GM23338 (cell line): ENCODE measurements at regions not wholly inside any gene's neighbourhood (a gene's known extent, or its start where the extent isn't known, plus 50 kb on each side); places are given as distances from the start of the nearest gene placed in this dataset.

Source experiments
- ATAC-seq: fragments of 200-7000 bp; cut with Tn5 transposase; 3 replicates; pipeline ENCODE4 v1.9.1; 2020
- DNase-seq: peaks from one replicate; pipeline ENCODE4 v3.0.0-alpha.2; 2015; ENCODE audit warnings: low spot score
- H2AFZ ChIP-seq: fragments of 200-600 bp; sonication (generic); 2 replicates; pipeline ENCODE4 v1.8.0; 2016; ENCODE audit warnings: antibody characterized with exemption, mild to moderate bottlenecking, moderate library complexity
- H3F3A ChIP-seq: fragments of 200-600 bp; sonication (generic); replicated peaks from 2 replicates; pipeline ENCODE4 v1.8.0; 2017; ENCODE audit warnings: antibody characterized with exemption, mixed run types, low read depth
- H3K27ac ChIP-seq: fragments of 200-600 bp; sonication (generic); 2 replicates; pipeline ENCODE4 v1.6.1; 2016; ENCODE audit warnings: low read depth
- H3K27me3 ChIP-seq: fragments of 200-600 bp; sonication (generic); 2 replicates; pipeline ENCODE4 v1.8.0; 2016; ENCODE audit warnings: mild to moderate bottlenecking, mixed run types, moderate library complexity; ENCODE audit not compliant: insufficient read depth
- H3K36me3 ChIP-seq: fragments of 200-600 bp; sonication (generic); 2 replicates; pipeline ENCODE4 v1.8.0; 2016; ENCODE audit warnings: mild to moderate bottlenecking; ENCODE audit not compliant: insufficient read depth
- H3K4me1 ChIP-seq: fragments of 200-600 bp; sonication (generic); 2 replicates; pipeline ENCODE4 v1.8.0; 2016; ENCODE audit warnings: mild to moderate bottlenecking, moderate library complexity; ENCODE audit not compliant: insufficient read depth
- H3K4me2 ChIP-seq: fragments of 200-600 bp; sonication (generic); 2 replicates; pipeline ENCODE4 v1.7.1; 2017; ENCODE audit warnings: mixed run types
- H3K4me3 ChIP-seq: fragments of 200-600 bp; sonication (generic); 2 replicates; pipeline ENCODE4 v1.6.1; 2016; ENCODE audit warnings: mixed run types
- H3K79me2 ChIP-seq: fragments of 200-600 bp; sonication (generic); replicated peaks from 2 replicates; pipeline ENCODE4 v1.8.0; 2017; ENCODE audit warnings: mild to moderate bottlenecking; ENCODE audit not compliant: insufficient read depth
- H3K9me2 ChIP-seq: fragments of 200-600 bp; sonication (generic); 2 replicates; pipeline ENCODE4 v1.8.0; 2017; ENCODE audit not compliant: insufficient read depth
- H4K20me1 ChIP-seq: fragments of 200-600 bp; sonication (generic); replicated peaks from 2 replicates; pipeline ENCODE4 v1.8.0; 2017; ENCODE audit warnings: mild to moderate bottlenecking; ENCODE audit not compliant: insufficient read depth
- H3K27ac Mint-ChIP-seq: 2 replicates; pipeline ENCODE4 v1.8.0; 2020; ENCODE audit warnings: inconsistent platforms, mild to moderate bottlenecking, moderate library complexity, mixed read lengths
- H3K27me3 Mint-ChIP-seq: 3 replicates; pipeline ENCODE4 v1.8.0; 2022; ENCODE audit warnings: low read depth, mild to moderate bottlenecking, moderate library complexity, mixed read lengths, inconsistent platforms; ENCODE audit not compliant: insufficient read depth, poor library complexity
- H3K36me3 Mint-ChIP-seq: 3 replicates; pipeline ENCODE4 v1.8.0; 2021; ENCODE audit warnings: low read depth, mild to moderate bottlenecking, inconsistent platforms, moderate library complexity, mixed read lengths
- H3K4me1 Mint-ChIP-seq: 3 replicates; pipeline ENCODE4 v1.8.0; 2020; ENCODE audit warnings: mild to moderate bottlenecking, inconsistent platforms, mixed read lengths
- H3K4me3 Mint-ChIP-seq: 3 replicates; pipeline ENCODE4 v1.8.0; 2021; ENCODE audit warnings: moderate library complexity, mild to moderate bottlenecking, inconsistent platforms, mixed read lengths
- H3K9me3 Mint-ChIP-seq: 3 replicates; pipeline ENCODE4 v1.8.0; 2020; ENCODE audit warnings: moderate library complexity, mild to moderate bottlenecking, inconsistent platforms, mixed read lengths
- CREB1 ChIP-seq: fragments of 250-450 bp; sonication (Bioruptor Pico); IDR thresholded peaks from 2 replicates; pipeline ENCODE4 v1.5.0; 2020; ENCODE audit warnings: low read depth, mild to moderate bottlenecking, moderate library complexity
- ETS1 ChIP-seq: IDR thresholded peaks from 2 replicates; pipeline ENCODE4 v1.6.1; 2016; ENCODE audit warnings: antibody characterized with exemption
- EZH2 ChIP-seq: fragments of 200-600 bp; sonication (generic); IDR thresholded peaks from one replicate; pipeline ENCODE4 v1.8.0; 2017; ENCODE audit warnings: antibody characterized with exemption, mild to moderate bottlenecking, low read depth; ENCODE audit not compliant: unreplicated experiment
- EZH2phosphoT487 ChIP-seq: fragments of 200-600 bp; sonication (generic); IDR thresholded peaks from one replicate; pipeline ENCODE4 v1.8.1; 2018; ENCODE audit warnings: antibody characterized with exemption; ENCODE audit not compliant: unreplicated experiment
- JUNB ChIP-seq: IDR thresholded peaks from one replicate; pipeline ENCODE4 v1.6.1; 2016; ENCODE audit warnings: antibody characterized with exemption; ENCODE audit not compliant: unreplicated experiment
- NANOG ChIP-seq: IDR thresholded peaks from 2 replicates; pipeline ENCODE4 v1.6.1; 2016; ENCODE audit warnings: antibody characterized with exemption, borderline replicate concordance
- POLR2AphosphoS5 ChIP-seq: IDR thresholded peaks from 2 replicates; pipeline ENCODE4 v1.6.1; 2016; ENCODE audit warnings: antibody characterized with exemption, low read depth
- REST ChIP-seq: IDR thresholded peaks from one replicate; pipeline ENCODE4 v1.6.1; 2018; ENCODE audit warnings: antibody characterized with exemption; ENCODE audit not compliant: unreplicated experiment
- STAT1 ChIP-seq: IDR thresholded peaks from one replicate; pipeline ENCODE4 v1.6.1; 2016; ENCODE audit warnings: antibody characterized with exemption; ENCODE audit not compliant: unreplicated experiment
- ZNF114 ChIP-seq: fragments of 250-450 bp; sonication (Bioruptor Pico); IDR thresholded peaks from 2 replicates; pipeline ENCODE4 v1.5.0; 2020; ENCODE audit warnings: mild to moderate bottlenecking, moderate library complexity
- ZNF331 ChIP-seq: fragments of 250-450 bp; sonication (Bioruptor Pico); IDR thresholded peaks from 2 replicates; pipeline ENCODE4 v1.5.0; 2020; ENCODE audit warnings: low read depth, mild to moderate bottlenecking, moderate library complexity
- TF ChIP-seq, protein P1 (sequence below), 2 experiments: fragments of 200-600 bp in 1 of 2; sonication (generic) in 1 of 2; conservative IDR thresholded peaks; 2 replicates each; pipeline versions ENCODE4 v1.5.1 to v1.6.1; 2016 to 2017; ENCODE audit warnings: antibody characterized with exemption in 2 of 2, low read depth in 2 of 2, mild to moderate bottlenecking in 2 of 2, moderate library complexity in 1 of 2
- TF ChIP-seq, protein P2 (sequence below): fragments of 250-450 bp; sonication (Bioruptor Pico); IDR thresholded peaks from 2 replicates; pipeline ENCODE4 v1.5.0; 2020; ENCODE audit warnings: mild to moderate bottlenecking, moderate library complexity

GRCh38 chr9:23556459-23556858 lies 269.6 kb downstream of the ELAVL2 start:
- H3K36me3 ChIP-seq, result no peaks in the 10 kb centered on the region; the same call in 1 of the 2 replicates
- H3K27me3 Mint-ChIP-seq, result peaks cover 3% of the 10 kb centered on the region
- H3K79me2 ChIP-seq, result no peaks in the 10 kb centered on the region
- peaks cover 18% of the 10 kb centered on the region for H3K4me1 Mint-ChIP-seq
- no peaks in the 10 kb centered on the region for H4K20me1 ChIP-seq
- peak overlapping the region; percentile 88; the same call in 1 of the 2 replicates for H2AFZ ChIP-seq
- H3F3A ChIP-seq, result no peaks in the 10 kb centered on the region
- no peak overlapping the region for H3K27ac Mint-ChIP-seq
- no peaks in the 10 kb centered on the region for H3K36me3 Mint-ChIP-seq
- no peak overlapping the region for H3K4me3 Mint-ChIP-seq
- H3K9me3 Mint-ChIP-seq, result no peaks in the 10 kb centered on the region
- H3K27ac ChIP-seq, result no peak overlapping the region
- ATAC-seq (no peak; the same call in 2 of the 3 replicates), DNase-seq (no peak)
- no peak overlapping the region for H3K4me3 ChIP-seq
- H3K4me2 ChIP-seq, result no peak overlapping the region
- TF ChIP-seq EZH2phosphoT487, result no peak
- TF ChIP-seq ZNF331, result no peak
- TF ChIP-seq EZH2, result no peak
- no peak for TF ChIP-seq NANOG
- no peak for TF ChIP-seq POLR2AphosphoS5
- no peak for TF ChIP-seq ZNF114 (CRISPR knock-in tag)
- TF ChIP-seq STAT1, result no peak
- TF ChIP-seq ETS1, result no peak
- no peak for TF ChIP-seq JUNB
- no peak for TF ChIP-seq CREB1 (CRISPR knock-in tag)
- TF ChIP-seq, protein P1, sequence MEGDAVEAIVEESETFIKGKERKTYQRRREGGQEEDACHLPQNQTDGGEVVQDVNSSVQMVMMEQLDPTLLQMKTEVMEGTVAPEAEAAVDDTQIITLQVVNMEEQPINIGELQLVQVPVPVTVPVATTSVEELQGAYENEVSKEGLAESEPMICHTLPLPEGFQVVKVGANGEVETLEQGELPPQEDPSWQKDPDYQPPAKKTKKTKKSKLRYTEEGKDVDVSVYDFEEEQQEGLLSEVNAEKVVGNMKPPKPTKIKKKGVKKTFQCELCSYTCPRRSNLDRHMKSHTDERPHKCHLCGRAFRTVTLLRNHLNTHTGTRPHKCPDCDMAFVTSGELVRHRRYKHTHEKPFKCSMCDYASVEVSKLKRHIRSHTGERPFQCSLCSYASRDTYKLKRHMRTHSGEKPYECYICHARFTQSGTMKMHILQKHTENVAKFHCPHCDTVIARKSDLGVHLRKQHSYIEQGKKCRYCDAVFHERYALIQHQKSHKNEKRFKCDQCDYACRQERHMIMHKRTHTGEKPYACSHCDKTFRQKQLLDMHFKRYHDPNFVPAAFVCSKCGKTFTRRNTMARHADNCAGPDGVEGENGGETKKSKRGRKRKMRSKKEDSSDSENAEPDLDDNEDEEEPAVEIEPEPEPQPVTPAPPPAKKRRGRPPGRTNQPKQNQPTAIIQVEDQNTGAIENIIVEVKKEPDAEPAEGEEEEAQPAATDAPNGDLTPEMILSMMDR (conservative IDR thresholded peaks at IDR 0.05; ENCODE audit: low read depth in 2 of 2), result no peak
- TF ChIP-seq, protein P2, sequence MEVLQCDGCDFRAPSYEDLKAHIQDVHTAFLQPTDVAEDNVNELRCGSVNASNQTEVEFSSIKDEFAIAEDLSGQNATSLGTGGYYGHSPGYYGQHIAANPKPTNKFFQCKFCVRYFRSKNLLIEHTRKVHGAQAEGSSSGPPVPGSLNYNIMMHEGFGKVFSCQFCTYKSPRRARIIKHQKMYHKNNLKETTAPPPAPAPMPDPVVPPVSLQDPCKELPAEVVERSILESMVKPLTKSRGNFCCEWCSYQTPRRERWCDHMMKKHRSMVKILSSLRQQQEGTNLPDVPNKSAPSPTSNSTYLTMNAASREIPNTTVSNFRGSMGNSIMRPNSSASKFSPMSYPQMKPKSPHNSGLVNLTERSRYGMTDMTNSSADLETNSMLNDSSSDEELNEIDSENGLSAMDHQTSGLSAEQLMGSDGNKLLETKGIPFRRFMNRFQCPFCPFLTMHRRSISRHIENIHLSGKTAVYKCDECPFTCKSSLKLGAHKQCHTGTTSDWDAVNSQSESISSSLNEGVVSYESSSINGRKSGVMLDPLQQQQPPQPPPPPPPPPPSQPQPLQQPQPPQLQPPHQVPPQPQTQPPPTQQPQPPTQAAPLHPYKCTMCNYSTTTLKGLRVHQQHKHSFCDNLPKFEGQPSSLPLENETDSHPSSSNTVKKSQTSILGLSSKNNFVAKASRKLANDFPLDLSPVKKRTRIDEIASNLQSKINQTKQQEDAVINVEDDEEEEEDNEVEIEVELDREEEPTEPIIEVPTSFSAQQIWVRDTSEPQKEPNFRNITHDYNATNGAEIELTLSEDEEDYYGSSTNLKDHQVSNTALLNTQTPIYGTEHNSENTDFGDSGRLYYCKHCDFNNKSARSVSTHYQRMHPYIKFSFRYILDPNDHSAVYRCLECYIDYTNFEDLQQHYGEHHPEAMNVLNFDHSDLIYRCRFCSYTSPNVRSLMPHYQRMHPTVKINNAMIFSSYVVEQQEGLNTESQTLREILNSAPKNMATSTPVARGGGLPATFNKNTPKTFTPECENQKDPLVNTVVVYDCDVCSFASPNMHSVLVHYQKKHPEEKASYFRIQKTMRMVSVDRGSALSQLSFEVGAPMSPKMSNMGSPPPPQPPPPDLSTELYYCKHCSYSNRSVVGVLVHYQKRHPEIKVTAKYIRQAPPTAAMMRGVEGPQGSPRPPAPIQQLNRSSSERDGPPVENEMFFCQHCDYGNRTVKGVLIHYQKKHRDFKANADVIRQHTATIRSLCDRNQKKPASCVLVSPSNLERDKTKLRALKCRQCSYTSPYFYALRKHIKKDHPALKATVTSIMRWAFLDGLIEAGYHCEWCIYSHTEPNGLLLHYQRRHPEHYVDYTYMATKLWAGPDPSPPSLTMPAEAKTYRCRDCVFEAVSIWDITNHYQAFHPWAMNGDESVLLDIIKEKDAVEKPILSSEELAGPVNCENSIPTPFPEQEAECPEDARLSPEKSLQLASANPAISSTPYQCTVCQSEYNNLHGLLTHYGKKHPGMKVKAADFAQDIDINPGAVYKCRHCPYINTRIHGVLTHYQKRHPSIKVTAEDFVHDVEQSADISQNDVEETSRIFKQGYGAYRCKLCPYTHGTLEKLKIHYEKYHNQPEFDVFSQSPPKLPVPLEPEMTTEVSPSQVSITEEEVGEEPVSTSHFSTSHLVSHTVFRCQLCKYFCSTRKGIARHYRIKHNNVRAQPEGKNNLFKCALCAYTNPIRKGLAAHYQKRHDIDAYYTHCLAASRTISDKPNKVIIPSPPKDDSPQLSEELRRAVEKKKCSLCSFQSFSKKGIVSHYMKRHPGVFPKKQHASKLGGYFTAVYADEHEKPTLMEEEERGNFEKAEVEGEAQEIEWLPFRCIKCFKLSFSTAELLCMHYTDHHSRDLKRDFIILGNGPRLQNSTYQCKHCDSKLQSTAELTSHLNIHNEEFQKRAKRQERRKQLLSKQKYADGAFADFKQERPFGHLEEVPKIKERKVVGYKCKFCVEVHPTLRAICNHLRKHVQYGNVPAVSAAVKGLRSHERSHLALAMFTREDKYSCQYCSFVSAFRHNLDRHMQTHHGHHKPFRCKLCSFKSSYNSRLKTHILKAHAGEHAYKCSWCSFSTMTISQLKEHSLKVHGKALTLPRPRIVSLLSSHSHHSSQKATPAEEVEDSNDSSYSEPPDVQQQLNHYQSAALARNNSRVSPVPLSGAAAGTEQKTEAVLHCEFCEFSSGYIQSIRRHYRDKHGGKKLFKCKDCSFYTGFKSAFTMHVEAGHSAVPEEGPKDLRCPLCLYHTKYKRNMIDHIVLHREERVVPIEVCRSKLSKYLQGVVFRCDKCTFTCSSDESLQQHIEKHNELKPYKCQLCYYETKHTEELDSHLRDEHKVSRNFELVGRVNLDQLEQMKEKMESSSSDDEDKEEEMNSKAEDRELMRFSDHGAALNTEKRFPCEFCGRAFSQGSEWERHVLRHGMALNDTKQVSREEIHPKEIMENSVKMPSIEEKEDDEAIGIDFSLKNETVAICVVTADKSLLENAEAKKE, result no peak
- TF ChIP-seq REST, result no peak
- H3K4me1 ChIP-seq, result peaks cover 15% of the 10 kb centered on the region
- no peaks in the 10 kb centered on the region for H3K27me3 ChIP-seq
- 0 out of 2 replicates have a peak, but pooled peaks cover 3% of the 10 kb centered on the region for H3K9me2 ChIP-seq
